ENCODE measurements at regions not wholly inside any gene's neighbourhood (a gene's known extent, or its start where the extent isn't known, plus 50 kb on each side); places are given as distances from the start of the nearest gene placed in this dataset.

DNA sequence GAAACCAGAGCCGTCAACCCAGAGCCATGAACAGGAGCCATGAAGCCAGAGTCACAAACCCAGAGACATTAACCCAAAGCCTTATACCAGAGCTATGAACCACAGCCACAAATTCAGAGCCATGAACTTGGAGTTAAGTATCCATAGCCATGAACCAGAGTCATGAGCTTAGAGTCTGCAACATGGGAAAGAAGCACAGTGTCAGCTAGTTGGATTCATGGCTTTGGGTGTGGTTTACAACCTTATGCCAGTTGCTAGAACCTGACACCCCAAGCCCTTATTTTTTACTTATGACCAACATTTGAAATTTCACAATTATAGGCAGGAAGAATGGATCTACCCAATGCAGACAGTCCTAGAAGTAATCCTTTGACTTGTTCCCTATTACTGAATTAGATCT is 128.9 kb upstream of the FAM78B start:
- ATAC-seq = no peak
- TF ChIP-seq, protein P1, sequence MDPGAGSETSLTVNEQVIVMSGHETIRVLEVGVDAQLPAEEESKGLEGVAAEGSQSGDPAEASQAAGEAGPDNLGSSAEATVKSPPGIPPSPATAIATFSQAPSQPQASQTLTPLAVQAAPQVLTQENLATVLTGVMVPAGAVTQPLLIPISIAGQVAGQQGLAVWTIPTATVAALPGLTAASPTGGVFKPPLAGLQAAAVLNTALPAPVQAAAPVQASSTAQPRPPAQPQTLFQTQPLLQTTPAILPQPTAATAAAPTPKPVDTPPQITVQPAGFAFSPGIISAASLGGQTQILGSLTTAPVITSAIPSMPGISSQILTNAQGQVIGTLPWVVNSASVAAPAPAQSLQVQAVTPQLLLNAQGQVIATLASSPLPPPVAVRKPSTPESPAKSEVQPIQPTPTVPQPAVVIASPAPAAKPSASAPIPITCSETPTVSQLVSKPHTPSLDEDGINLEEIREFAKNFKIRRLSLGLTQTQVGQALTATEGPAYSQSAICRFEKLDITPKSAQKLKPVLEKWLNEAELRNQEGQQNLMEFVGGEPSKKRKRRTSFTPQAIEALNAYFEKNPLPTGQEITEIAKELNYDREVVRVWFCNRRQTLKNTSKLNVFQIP (CRISPR knock-in tag; IDR thresholded peaks at IDR 0.05; ENCODE audit: borderline replicate concordance, low read depth) = no peak
- TF ChIP-seq, protein P2, sequence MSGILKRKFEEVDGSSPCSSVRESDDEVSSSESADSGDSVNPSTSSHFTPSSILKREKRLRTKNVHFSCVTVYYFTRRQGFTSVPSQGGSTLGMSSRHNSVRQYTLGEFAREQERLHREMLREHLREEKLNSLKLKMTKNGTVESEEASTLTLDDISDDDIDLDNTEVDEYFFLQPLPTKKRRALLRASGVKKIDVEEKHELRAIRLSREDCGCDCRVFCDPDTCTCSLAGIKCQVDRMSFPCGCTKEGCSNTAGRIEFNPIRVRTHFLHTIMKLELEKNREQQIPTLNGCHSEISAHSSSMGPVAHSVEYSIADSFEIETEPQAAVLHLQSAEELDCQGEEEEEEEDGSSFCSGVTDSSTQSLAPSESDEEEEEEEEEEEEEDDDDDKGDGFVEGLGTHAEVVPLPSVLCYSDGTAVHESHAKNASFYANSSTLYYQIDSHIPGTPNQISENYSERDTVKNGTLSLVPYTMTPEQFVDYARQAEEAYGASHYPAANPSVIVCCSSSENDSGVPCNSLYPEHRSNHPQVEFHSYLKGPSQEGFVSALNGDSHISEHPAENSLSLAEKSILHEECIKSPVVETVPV (CRISPR knock-in tag; IDR thresholded peaks at IDR 0.05) = no peak
- no peak for TF ChIP-seq ZFP3 (CRISPR knock-in tag; IDR thresholded peaks at IDR 0.05)
- TF ChIP-seq TCF4 (CRISPR knock-in tag; IDR thresholded peaks at IDR 0.05; ENCODE audit: borderline replicate concordance) = no peak
- TF ChIP-seq ZNF565 (CRISPR knock-in tag; conservative IDR thresholded peaks at IDR 0.05; ENCODE audit: low read depth) = no peak
- TF ChIP-seq, protein P3, sequence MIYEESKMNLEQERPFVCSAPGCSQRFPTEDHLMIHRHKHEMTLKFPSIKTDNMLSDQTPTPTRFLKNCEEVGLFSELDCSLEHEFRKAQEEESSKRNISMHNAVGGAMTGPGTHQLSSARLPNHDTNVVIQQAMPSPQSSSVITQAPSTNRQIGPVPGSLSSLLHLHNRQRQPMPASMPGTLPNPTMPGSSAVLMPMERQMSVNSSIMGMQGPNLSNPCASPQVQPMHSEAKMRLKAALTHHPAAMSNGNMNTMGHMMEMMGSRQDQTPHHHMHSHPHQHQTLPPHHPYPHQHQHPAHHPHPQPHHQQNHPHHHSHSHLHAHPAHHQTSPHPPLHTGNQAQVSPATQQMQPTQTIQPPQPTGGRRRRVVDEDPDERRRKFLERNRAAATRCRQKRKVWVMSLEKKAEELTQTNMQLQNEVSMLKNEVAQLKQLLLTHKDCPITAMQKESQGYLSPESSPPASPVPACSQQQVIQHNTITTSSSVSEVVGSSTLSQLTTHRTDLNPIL (CRISPR knock-in tag; IDR thresholded peaks at IDR 0.05; ENCODE audit: low read depth) = no peak
- TF ChIP-seq ESRRG (CRISPR knock-in tag; IDR thresholded peaks at IDR 0.05) = no peak
- TF ChIP-seq BACH2 (CRISPR knock-in tag; IDR thresholded peaks at IDR 0.05; ENCODE audit: borderline replicate concordance) = no peak
- TF ChIP-seq GLIS3 (CRISPR knock-in tag; IDR thresholded peaks at IDR 0.05) = no peak
- TF ChIP-seq, protein P4, sequence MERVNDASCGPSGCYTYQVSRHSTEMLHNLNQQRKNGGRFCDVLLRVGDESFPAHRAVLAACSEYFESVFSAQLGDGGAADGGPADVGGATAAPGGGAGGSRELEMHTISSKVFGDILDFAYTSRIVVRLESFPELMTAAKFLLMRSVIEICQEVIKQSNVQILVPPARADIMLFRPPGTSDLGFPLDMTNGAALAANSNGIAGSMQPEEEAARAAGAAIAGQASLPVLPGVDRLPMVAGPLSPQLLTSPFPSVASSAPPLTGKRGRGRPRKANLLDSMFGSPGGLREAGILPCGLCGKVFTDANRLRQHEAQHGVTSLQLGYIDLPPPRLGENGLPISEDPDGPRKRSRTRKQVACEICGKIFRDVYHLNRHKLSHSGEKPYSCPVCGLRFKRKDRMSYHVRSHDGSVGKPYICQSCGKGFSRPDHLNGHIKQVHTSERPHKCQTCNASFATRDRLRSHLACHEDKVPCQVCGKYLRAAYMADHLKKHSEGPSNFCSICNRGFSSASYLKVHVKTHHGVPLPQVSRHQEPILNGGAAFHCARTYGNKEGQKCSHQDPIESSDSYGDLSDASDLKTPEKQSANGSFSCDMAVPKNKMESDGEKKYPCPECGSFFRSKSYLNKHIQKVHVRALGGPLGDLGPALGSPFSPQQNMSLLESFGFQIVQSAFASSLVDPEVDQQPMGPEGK (CRISPR knock-in tag; IDR thresholded peaks at IDR 0.05; ENCODE audit: borderline replicate concordance) = no peak
- TF ChIP-seq ZNF70 (CRISPR knock-in tag; IDR thresholded peaks at IDR 0.05) = no peak
- no peak for TF ChIP-seq TOX (CRISPR knock-in tag; IDR thresholded peaks at IDR 0.05; ENCODE audit: borderline replicate concordance)
- TF ChIP-seq PPARA (CRISPR knock-in tag; IDR thresholded peaks at IDR 0.05; ENCODE audit: borderline replicate concordance) = no peak
- TF ChIP-seq ZC3H10 (CRISPR knock-in tag; IDR thresholded peaks at IDR 0.05) = no peak
- TF ChIP-seq, protein P5, sequence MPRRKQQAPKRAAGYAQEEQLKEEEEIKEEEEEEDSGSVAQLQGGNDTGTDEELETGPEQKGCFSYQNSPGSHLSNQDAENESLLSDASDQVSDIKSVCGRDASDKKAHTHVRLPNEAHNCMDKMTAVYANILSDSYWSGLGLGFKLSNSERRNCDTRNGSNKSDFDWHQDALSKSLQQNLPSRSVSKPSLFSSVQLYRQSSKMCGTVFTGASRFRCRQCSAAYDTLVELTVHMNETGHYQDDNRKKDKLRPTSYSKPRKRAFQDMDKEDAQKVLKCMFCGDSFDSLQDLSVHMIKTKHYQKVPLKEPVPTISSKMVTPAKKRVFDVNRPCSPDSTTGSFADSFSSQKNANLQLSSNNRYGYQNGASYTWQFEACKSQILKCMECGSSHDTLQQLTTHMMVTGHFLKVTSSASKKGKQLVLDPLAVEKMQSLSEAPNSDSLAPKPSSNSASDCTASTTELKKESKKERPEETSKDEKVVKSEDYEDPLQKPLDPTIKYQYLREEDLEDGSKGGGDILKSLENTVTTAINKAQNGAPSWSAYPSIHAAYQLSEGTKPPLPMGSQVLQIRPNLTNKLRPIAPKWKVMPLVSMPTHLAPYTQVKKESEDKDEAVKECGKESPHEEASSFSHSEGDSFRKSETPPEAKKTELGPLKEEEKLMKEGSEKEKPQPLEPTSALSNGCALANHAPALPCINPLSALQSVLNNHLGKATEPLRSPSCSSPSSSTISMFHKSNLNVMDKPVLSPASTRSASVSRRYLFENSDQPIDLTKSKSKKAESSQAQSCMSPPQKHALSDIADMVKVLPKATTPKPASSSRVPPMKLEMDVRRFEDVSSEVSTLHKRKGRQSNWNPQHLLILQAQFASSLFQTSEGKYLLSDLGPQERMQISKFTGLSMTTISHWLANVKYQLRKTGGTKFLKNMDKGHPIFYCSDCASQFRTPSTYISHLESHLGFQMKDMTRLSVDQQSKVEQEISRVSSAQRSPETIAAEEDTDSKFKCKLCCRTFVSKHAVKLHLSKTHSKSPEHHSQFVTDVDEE (CRISPR knock-in tag; IDR thresholded peaks at IDR 0.05) = no peak
- no peak for TF ChIP-seq CSDC2 (CRISPR knock-in tag; IDR thresholded peaks at IDR 0.05)
- TF ChIP-seq ARNTL (CRISPR knock-in tag; IDR thresholded peaks at IDR 0.05; ENCODE audit: borderline replicate concordance, low read depth) = no peak
- TF ChIP-seq RARB (CRISPR knock-in tag; IDR thresholded peaks at IDR 0.05) = no peak
- no peak for TF ChIP-seq SNAI2 (CRISPR knock-in tag; IDR thresholded peaks at IDR 0.05)
- TF ChIP-seq ZNF8 (CRISPR knock-in tag; IDR thresholded peaks at IDR 0.05) = no peak

DNA sequence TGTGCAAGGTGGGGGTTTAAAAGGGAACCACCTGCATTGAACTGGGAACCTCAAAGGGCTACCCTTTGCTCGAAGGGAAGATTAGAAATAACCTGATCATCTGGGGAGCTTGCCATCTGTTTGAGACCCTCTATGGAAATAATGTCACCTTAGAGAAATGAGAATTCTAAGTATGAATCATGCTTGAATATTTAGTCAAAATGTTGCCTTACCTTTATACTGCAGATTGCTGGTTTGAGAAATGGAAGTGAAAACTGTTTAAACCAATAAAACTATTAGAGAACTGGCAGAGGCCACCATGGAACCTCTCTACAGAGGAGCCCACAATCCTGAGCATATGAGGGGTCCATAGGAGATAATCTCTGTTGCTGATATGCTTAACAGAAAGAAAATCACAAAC is 131.2 kb upstream of the FAM78B start:
- ATAC-seq = no peak
- TF ChIP-seq, protein P4 (CRISPR knock-in tag; IDR thresholded peaks at IDR 0.05; ENCODE audit: borderline replicate concordance) = no peak
- TF ChIP-seq BACH2 (CRISPR knock-in tag; IDR thresholded peaks at IDR 0.05; ENCODE audit: borderline replicate concordance) = no peak
- no peak for TF ChIP-seq ESRRG (CRISPR knock-in tag; IDR thresholded peaks at IDR 0.05)
- TF ChIP-seq TCF4 (CRISPR knock-in tag; IDR thresholded peaks at IDR 0.05; ENCODE audit: borderline replicate concordance) = no peak
- no peak for TF ChIP-seq ZFP30 (CRISPR knock-in tag; IDR thresholded peaks at IDR 0.05)
- TF ChIP-seq, protein P5 (CRISPR knock-in tag; IDR thresholded peaks at IDR 0.05) = no peak
- TF ChIP-seq ARNTL (CRISPR knock-in tag; IDR thresholded peaks at IDR 0.05; ENCODE audit: borderline replicate concordance, low read depth) = no peak
- no peak for TF ChIP-seq ZNF70 (CRISPR knock-in tag; IDR thresholded peaks at IDR 0.05)

Measured in SK-N-SH treated with all-trans-retinoic acid at 6 μM for 48 hours (cell line).